GM12878 (cell line): ENCODE measurements at regions not wholly inside any gene's neighbourhood (a gene's known extent, or its start where the extent isn't known, plus 50 kb on each side); places are given as distances from the start of the nearest gene placed in this dataset.

Experiments
- ATAC-seq: fragments of 200-7000 bp; cut with Tn5 transposase; 3 replicates; pipeline ENCODE4 v1.9.1; 2020; ENCODE audit warnings: mild to moderate bottlenecking, moderate library complexity
- BruUV-seq: library from RNA; stranded (reverse); fragments of 400-500 nt; replicated peaks from 2 replicates; lab custom pipeline; 2021; lab: Mats Ljungman, UMichigan
- CTCF ChIA-PET: fragments of 300-600 bp; sonication (Branson Sonifier 250); formaldehyde crosslinking; extraction: SDS; loops from one replicate; lab custom pipeline; 2021; ENCODE audit warnings: inconsistent platforms; lab: Yijun Ruan, JAX
- POLR2A ChIA-PET: fragments of 350-600 bp; formaldehyde crosslinking; extraction: SDS; loops from one replicate; lab custom pipeline; 2021; ENCODE audit warnings: inconsistent platforms; lab: Charles Lee
- RAD21 ChIA-PET: fragments of 300-600 bp; sonication (Branson Sonifier 250); formaldehyde crosslinking; loops from one replicate; lab custom pipeline; 2023; ENCODE audit warnings: antibody characterized with exemption; ENCODE audit not compliant: unreplicated experiment; lab: Charles Lee
- SMC1A ChIA-PET: fragments of 300-600 bp; sonication (Branson Sonifier 250); formaldehyde crosslinking; loops from one replicate; lab custom pipeline; 2023; ENCODE audit not compliant: unreplicated experiment, uncharacterized antibody; lab: Charles Lee
- DNase-seq: peaks from one replicate; pipeline ENCODE4 v3.0.0-alpha.2; 2011; ENCODE audit warnings: low read depth, low spot score
- FAIRE-seq: peaks from 3 replicates; lab custom pipeline; 2011; peaks lifted over from hg19 to GRCh38; lab: Jason Lieb, UNC
- H2AFZ ChIP-seq: 2 replicates; pipeline ENCODE4 v1.6.0; 2011; ENCODE audit warnings: low read depth, low read length, control low read depth; ENCODE audit not compliant: control insufficient read depth
- H3K27ac ChIP-seq: 2 replicates; pipeline ENCODE4 v1.5.1; 2011; ENCODE audit warnings: control low read depth; ENCODE audit not compliant: control insufficient read depth, insufficient read depth
- H3K27me3 ChIP-seq, 2 experiments: replicated peaks in 1 of 2; 2 replicates each; pipeline versions ENCODE4 v1.6.0 to v1.6.1; 2011; ENCODE audit warnings: low read length in 1 of 2; ENCODE audit not compliant: control insufficient read depth in 2 of 2, insufficient read depth in 2 of 2
- H3K36me3 ChIP-seq, 2 experiments: 2 replicates each; pipeline ENCODE4 v1.5.1; 2011; ENCODE audit warnings: low read length in 1 of 2; ENCODE audit not compliant: control insufficient read depth in 2 of 2, insufficient read depth in 2 of 2
- H3K4me1 ChIP-seq: 2 replicates; pipeline ENCODE4 v1.6.1; 2011; ENCODE audit warnings: mild to moderate bottlenecking, low read length, moderate library complexity, mixed read lengths; ENCODE audit not compliant: control insufficient read depth, insufficient read depth
- H3K4me2 ChIP-seq: 2 replicates; pipeline ENCODE4 v1.6.0; 2011; ENCODE audit warnings: control low read depth; ENCODE audit not compliant: control insufficient read depth, insufficient read depth
- H3K4me3 ChIP-seq: fragments of 200-600 bp; sonication (generic); 2 replicates; pipeline ENCODE4 v1.5.1; 2016
- H3K79me2 ChIP-seq: 2 replicates; pipeline ENCODE4 v1.6.0; 2011; ENCODE audit warnings: low read length; ENCODE audit not compliant: control insufficient read depth, insufficient read depth
- H3K9ac ChIP-seq: 2 replicates; pipeline ENCODE4 v1.8.0; 2011; ENCODE audit warnings: low read length, control low read depth, mixed read lengths; ENCODE audit not compliant: control insufficient read depth, insufficient read depth
- H3K9me3 ChIP-seq: replicated peaks from 3 replicates; pipeline ENCODE4 v1.5.1; 2011; ENCODE audit warnings: mild to moderate bottlenecking, low read length; ENCODE audit not compliant: control insufficient read depth, insufficient read depth
- H4K20me1 ChIP-seq: 2 replicates; pipeline ENCODE4 v1.6.0; 2011; ENCODE audit not compliant: control insufficient read depth, insufficient read depth
- ATF2 ChIP-seq: IDR thresholded peaks from 2 replicates; pipeline ENCODE4 v1.6.1; 2012; ENCODE audit warnings: low read length, inconsistent platforms
- ATF7 ChIP-seq: fragments of 450-650 bp; IDR thresholded peaks from 2 replicates; pipeline ENCODE4 v1.6.1; 2016; ENCODE audit warnings: low read depth, mild to moderate bottlenecking
- GATAD2B ChIP-seq: fragments of 450-650 bp; conservative IDR thresholded peaks from 2 replicates; pipeline ENCODE4 v1.6.1; 2017; ENCODE audit warnings: low read depth, mild to moderate bottlenecking, moderate library complexity
- HSF1 ChIP-seq: fragments of 150-350 bp; IDR thresholded peaks from 2 replicates; pipeline ENCODE4 v1.6.1; 2014; ENCODE audit warnings: mild to moderate bottlenecking, low read depth, low read length
- IRF4 ChIP-seq: IDR thresholded peaks from 2 replicates; pipeline ENCODE4 v1.6.1; 2011; ENCODE audit warnings: low read depth, low read length
- KAT2A ChIP-seq: conservative IDR thresholded peaks from 2 replicates; pipeline ENCODE4 v1.6.1; 2011; ENCODE audit warnings: low read depth, low read length; ENCODE audit not compliant: control insufficient read depth
- MYC ChIP-seq: IDR thresholded peaks from 2 replicates; pipeline ENCODE4 v1.6.1; 2011; ENCODE audit warnings: mild to moderate bottlenecking, low read length, moderate library complexity, inconsistent platforms; ENCODE audit not compliant: insufficient read depth, insufficient replicate concordance, insufficient read length, severe bottlenecking
- POLR2AphosphoS5 ChIP-seq: IDR thresholded peaks from 2 replicates; pipeline ENCODE4 v1.6.1; 2011; ENCODE audit warnings: mild to moderate bottlenecking, low read length, inconsistent platforms
- SMAD5 ChIP-seq: IDR thresholded peaks from 2 replicates; pipeline ENCODE4 v1.6.1; 2016; ENCODE audit warnings: antibody characterized with exemption, low read depth
- SP1 ChIP-seq: IDR thresholded peaks from one replicate; pipeline ENCODE4 v1.6.1; 2011; ENCODE audit warnings: low read depth, low read length
- SRF ChIP-seq, 2 experiments: IDR thresholded peaks; 2 replicates each; pipeline ENCODE4 v1.6.1; 2011; ENCODE audit warnings: low read depth in 2 of 2, low read length in 2 of 2, mild to moderate bottlenecking in 1 of 2, moderate library complexity in 1 of 2
- TCF12 ChIP-seq: IDR thresholded peaks from 2 replicates; pipeline ENCODE4 v1.6.1; 2011; ENCODE audit warnings: low read depth, mild to moderate bottlenecking, low read length
- ZBTB11 ChIP-seq: fragments of 450-650 bp; formaldehyde crosslinking; IDR thresholded peaks from 2 replicates; pipeline ENCODE4 v1.5.0; 2022; ENCODE audit warnings: mild to moderate bottlenecking, missing genetic modification characterization
- WGBS: methylation state at CpG from one replicate; pipeline ENCODE4 v1.1.6; 2016; ENCODE audit warnings: low lambda C conversion rate; ENCODE audit not compliant: insufficient replicate concordance, insufficient coverage; ENCODE audit errors: missing lambda C conversion rate; 5-methylcytosine and 5-hydroxymethylcytosine counted together
- in situ Hi-C: fragments of 300-500 bp; cut with MboI; formaldehyde crosslinking; loops from 9 replicates; pipeline ENCODE4 v1.14.3; 2018; ENCODE audit warnings: mixed read lengths
- intact Hi-C: fragments of 100-400 bp; cut with micrococcal nuclease; formaldehyde crosslinking; loops from one replicate; pipeline ENCODE4 v1.14.2; 2022; ENCODE audit not compliant: unreplicated experiment
- TF ChIP-seq, protein P1 (sequence below): fragments of 450-650 bp; formaldehyde crosslinking; IDR thresholded peaks from 2 replicates; pipeline ENCODE4 v1.4.0; 2020; ENCODE audit warnings: mild to moderate bottlenecking, moderate library complexity

GRCh38 chr16:65312795-65313194, 190.9 kb upstream of the CDH11 start:
- in situ Hi-C loops: no loop called here
- no peaks in the 10 kb centered on the region for H3K9me3 ChIP-seq
- intact Hi-C loops: no loop called here
- DNase-seq: no peak
- no peak overlapping the region for H2AFZ ChIP-seq
- H3K4me3 ChIP-seq: no peak overlapping the region
- no peaks in the 10 kb centered on the region for H3K79me2 ChIP-seq
- no peak overlapping the region for H3K9ac ChIP-seq
- POLR2A ChIA-PET: no interaction called here
- SMC1A ChIA-PET: interaction anchor here (0.7 to 1.1 kb wide), 2 partner anchors 52 to 338 kb away, joined by 3 read pairs; no protein-coding TSS in a partner anchor
- H4K20me1 ChIP-seq: no peaks in the 10 kb centered on the region
- CTCF ChIA-PET: no interaction called here
- RAD21 ChIA-PET: no interaction called here
- ATAC-seq: no peak
- FAIRE-seq: no peak
- no peak overlapping the region for H3K4me2 ChIP-seq
- H3K27me3 ChIP-seq: no peaks in the 10 kb centered on the region
- BruUV-seq: no TSS peak
- H3K4me1 ChIP-seq: no peaks in the 10 kb centered on the region
- WGBS: 47% methylated on average over 3 of the region's 3 CpGs
- no peak overlapping the region for H3K27ac ChIP-seq
- H3K36me3 ChIP-seq: no peaks in the 10 kb centered on the region
- TF ChIP-seq ZBTB11 (CRISPR knock-in tag) (no peak), KAT2A (no peak), MYC (no peak), HSF1 (no peak), IRF4 (no peak), SRF (IDR thresholded peaks at IDR 0.05; ENCODE audit: low read depth in 2 of 2, low read length in 2 of 2) (no peak), SMAD5 (no peak), GATAD2B (no peak), ATF2 (no peak), ATF7 (no peak), SP1 (no peak), TCF12 (no peak), POLR2AphosphoS5 (no peak)
- TF ChIP-seq, protein P1, sequence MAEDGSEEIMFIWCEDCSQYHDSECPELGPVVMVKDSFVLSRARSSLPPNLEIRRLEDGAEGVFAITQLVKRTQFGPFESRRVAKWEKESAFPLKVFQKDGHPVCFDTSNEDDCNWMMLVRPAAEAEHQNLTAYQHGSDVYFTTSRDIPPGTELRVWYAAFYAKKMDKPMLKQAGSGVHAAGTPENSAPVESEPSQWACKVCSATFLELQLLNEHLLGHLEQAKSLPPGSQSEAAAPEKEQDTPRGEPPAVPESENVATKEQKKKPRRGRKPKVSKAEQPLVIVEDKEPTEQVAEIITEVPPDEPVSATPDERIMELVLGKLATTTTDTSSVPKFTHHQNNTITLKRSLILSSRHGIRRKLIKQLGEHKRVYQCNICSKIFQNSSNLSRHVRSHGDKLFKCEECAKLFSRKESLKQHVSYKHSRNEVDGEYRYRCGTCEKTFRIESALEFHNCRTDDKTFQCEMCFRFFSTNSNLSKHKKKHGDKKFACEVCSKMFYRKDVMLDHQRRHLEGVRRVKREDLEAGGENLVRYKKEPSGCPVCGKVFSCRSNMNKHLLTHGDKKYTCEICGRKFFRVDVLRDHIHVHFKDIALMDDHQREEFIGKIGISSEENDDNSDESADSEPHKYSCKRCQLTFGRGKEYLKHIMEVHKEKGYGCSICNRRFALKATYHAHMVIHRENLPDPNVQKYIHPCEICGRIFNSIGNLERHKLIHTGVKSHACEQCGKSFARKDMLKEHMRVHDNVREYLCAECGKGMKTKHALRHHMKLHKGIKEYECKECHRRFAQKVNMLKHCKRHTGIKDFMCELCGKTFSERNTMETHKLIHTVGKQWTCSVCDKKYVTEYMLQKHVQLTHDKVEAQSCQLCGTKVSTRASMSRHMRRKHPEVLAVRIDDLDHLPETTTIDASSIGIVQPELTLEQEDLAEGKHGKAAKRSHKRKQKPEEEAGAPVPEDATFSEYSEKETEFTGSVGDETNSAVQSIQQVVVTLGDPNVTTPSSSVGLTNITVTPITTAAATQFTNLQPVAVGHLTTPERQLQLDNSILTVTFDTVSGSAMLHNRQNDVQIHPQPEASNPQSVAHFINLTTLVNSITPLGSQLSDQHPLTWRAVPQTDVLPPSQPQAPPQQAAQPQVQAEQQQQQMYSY (CRISPR knock-in tag): no peak
